Epidermal melanocyte (primary cell): ENCODE measurements at regions not wholly inside any gene's neighbourhood (a gene's known extent, or its start where the extent isn't known, plus 50 kb on each side); places are given as distances from the start of the nearest gene placed in this dataset.

Experiments
- DNase-seq: peaks from one replicate; pipeline ENCODE4 v3.0.0; 2011; ENCODE audit warnings: low spot score; ENCODE audit not compliant: insufficient read length

DNA sequence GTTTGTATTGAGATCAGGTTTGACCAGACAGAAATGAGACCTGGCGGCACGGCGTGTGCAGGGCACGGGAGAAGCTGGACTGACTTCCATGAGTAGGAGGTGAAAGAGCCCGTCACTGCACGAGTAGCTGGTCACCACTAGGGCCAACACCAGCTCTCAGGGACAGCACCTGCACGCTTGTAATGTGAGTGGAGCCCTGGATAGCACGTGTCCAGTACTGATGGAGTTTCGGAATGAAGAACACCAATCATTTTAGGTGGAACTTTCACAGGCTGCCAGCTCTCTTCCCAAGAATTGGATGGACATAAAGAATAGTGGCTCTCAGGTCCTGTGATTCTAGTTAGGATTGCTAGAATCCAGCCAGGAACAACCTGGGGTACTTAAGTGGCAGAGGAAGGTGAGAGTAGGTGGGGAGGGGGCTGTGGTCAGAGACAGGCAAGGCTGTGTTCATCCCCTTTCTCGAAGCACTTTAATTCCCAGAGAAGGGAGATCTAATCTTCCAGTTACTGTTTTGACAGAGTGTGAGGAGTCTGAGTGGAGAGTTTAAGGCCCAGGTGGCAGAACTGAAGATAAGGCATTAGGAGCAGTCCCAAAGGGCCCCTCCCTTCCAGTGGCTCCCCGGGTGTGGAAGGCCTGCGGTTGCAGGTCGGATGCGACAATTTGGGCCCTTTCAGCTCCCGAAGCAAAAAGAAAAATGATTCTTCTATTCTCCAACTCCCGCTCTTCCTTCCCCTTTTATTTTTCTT, 314.8 kb downstream of the QKI start:
- no peak for DNase-seq

DNA sequence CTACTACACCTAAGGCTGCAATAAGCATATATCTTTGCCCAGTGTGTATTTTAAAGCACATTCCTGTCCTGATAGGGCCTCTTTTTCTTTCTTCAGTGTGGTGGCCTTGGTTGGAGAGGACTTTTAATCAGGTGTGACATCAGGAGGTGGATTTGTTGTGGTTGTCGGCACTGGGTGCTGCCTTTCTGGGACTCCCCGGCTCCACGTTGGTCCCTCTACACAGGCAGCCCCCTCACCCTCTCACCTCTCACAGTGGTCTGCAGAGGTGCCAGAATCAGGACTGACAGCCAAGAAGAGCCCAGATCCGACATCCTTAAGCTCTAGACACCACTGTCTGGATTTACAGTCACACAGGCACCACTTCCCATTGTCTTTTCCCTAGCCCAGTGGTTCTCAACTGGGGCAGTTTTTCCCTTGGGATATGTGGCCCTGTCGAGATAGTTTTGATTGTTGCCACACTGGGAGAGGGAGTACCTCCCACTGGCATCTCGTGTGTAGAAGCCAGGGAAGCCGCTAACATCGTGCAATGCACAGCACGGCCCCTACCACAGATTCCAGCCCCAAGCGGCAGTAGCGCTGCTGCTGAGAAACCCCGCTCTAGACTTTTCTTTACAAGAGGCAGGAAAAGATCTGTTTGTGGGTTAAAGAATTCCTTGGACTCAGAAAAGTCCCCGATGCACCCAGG, 314.1 kb downstream of the QKI start:
- no peak for DNase-seq

DNA sequence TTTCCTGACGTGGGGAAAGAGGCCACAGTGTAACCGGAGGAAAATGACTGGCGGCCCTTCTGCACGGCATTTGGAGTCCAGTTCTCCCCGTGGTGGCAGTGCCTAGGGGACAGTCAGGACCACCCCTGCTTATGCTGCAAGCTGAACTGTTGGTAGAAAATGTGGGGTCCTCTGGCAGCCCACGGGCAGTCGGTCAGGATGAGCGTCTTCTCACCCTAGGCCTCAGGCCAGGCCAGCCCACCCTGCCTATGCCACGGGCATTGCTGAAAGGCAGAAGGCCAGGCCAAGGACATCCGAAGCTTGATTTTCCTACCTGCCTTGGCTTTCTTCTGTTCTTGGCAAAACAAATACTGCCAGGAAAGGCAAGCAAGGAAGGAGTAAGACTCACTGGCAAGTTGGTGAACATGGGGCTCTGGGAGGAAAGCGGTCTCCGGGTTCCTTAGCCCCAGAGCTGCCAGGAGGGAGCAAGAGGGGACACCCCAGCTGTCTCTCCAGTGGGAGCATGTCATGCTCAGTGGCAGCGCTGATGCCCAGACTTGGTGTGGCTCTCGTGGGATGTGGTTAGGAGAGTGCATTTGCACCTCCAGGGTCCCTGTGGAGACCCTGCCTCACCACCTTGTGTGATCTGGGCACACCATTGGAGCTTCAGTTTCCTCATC, 311.6 kb downstream of the QKI start:
- DNase-seq = no peak

DNA sequence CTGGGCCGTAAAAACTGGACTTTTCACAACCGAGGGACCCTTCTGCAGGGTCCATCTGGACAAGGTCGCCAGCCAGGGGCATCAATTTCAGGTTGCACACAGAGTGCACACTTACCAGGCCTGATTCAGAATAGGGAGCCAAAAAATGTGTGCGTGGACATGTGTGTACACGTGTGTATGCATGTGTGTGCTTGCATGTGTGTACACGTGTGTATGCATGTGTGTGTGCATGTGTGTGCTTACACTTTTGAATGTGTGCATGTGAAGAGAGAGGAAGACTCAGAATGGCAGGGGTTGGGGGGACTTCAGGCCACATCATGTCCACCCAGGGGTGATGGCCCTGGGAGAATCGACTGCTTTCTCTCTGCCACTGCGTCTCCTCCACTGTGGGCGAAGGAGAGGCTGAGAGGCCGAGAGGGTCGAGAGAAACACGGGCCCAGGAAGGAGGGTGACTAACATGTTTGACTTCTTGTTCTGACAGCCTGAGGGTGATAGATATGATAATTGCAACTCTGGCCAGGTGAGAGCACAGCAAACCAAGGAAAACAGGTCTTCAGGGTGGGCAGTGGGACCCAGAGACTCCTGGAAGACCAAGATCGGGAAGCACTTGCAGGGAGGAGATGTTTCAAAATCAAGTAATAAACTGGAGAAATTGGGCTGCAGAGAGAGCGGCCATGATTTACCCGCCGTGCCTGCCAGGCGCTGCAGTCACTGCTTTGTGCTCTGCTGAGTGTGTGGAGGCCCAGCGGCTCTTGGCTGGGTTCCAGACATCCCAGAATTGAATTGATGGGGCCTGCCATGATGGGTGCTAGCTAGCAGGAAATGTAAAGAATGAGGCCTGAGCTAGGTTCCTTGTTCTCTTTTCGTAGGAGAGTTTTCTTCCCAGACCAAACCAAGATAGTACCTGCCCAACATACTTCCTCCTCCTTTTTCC, 310.8 kb downstream of the QKI start:
- DNase-seq = no peak

DNA sequence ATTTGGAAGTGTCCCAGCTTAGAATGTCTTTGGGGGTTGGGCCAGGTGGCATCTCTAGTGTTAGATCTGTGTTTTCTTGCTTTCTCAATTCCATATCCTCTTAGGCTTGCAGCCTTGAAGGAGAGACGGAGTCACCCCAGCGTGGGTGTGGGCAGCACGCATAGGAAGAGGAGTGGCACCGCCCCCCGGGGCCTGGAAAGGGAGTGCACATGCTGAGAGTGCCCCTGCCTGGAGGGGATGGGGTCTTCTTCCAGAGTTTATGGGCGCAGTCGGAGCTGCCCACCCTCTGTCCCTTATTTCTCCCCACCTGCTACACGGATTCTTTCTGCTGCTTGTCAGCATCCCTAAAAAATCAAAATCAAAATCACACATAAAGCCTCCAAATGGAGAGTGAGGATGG, 309.7 kb downstream of the QKI start:
- no peak for DNase-seq

DNA sequence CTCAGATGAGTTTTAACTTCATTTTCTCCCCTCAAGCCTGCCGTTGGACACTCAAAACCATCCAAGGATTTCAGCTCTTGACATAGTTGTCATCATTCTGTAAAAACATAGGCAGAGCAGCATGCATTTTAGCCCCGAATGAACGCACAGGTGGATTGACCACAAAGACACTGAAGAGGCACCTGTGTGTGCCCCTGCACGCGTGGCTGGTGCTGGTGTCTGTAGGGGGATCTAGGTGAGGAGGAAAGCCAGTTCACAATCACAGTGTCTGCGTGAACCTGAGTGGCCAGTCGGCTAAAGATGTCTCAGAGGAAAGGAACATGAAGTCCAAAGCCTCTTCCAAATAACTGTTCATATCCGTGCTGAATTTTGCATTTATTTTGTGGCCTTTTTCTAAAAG, 309.2 kb downstream of the QKI start:
- no peak for DNase-seq

DNA sequence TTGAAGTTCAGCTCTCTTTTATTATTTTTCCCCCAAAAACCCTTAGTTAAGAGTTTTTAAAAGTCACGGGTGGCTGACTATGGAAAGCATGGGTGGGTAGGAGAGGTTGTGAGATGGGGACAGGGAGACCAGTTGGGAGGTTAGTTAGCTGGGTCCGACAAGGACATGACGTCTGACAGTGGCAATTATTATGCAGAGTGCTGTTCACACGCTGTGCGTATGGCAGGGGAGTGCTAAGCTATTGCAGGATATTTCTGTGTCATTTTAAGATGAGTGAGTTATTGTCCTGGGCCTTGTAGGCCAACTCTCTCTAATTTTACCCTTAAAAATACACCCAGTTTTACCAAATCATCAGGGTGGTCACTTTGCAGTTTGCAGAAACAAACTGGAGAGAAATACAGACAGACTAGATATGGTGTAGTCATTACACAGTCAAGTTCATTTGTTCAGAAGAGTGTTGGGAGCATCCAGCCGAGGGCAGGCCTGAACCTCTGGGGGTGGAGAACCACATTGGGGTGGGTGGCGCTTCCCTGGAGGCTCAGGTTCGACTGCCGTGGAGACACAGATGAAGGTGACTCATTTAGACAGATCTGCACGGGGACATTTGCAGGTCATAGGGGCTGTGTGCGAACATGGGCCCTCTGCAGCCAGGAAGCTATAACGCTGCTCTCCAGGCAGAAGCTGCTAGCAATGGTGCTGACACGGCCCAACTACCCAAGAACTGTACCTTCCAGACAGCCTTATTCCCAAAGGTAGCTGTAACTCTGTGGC, 307.6 kb downstream of the QKI start:
- DNase-seq = no peak

DNA sequence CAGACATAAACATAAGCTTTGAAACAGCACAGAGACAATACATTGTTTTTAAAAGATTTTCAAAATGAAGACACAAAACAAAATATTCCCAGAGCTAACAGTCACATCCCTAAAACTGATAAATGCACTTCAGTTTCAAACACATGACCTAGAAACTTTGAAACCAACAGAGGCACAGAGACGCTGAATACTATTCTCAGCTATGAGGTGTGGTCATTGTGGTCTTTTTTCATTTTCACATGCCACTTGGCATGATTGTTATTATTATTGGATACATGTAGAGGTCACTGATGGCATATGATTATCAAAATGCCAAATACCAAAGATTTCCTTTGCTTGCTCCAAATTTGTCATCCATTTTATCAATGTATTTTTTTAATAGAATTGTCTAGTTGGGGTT, 306.9 kb downstream of the QKI start:
- no peak for DNase-seq

DNA sequence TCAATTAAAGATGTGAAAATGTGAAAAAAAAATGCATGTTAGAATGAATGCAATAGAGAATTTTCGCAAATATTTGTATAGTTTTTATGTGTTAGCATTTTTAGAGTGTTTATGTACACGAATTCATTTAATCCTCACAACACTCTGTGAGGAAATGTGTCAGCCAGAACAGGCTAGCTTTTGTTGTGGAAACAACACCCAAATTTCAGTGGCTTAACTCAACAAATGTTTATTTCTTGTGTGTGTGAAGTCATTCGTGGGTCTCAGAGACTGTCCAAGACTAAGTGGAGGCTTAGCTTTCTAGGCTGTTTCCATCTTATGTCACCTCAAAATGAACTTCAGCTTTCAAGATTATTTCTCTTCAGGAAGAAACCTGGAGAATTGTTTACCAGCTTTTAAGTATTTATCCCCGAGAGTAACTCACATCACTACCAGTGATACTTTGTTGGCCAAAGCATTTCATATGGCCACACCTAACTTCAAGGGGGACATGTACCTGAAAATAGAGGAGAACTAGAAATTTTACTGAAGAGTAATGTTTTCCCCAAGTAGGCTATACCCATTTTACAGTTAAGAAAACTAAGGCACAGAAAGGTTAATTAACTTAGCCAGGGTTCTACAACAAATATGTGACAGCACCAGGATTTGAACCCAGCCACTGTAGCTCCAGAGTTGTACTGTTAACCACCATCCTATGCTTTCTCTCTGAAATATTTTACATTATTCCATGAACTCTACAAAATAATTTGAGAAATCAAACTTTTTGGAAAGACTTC, 306.1 kb downstream of the QKI start:
- no peak for DNase-seq

DNA sequence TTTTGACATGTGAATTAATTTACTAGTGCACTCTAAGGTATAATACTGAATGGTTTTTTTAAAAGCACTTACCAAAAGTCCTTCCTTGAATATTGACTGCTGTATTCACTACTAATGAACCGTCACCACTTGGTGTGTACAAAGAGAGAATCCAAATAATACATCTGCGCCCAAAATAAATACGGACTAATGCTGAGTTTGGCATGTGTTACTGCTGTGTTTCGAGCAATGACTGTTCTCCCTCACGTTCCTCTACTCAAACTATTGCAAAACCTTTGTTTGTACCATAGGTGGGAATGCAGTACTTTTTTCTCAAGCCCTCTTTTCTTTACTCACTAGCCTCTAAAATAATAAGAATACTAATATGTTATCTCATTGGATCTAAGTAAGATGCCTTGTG, 305.5 kb downstream of the QKI start:
- no peak for DNase-seq

DNA sequence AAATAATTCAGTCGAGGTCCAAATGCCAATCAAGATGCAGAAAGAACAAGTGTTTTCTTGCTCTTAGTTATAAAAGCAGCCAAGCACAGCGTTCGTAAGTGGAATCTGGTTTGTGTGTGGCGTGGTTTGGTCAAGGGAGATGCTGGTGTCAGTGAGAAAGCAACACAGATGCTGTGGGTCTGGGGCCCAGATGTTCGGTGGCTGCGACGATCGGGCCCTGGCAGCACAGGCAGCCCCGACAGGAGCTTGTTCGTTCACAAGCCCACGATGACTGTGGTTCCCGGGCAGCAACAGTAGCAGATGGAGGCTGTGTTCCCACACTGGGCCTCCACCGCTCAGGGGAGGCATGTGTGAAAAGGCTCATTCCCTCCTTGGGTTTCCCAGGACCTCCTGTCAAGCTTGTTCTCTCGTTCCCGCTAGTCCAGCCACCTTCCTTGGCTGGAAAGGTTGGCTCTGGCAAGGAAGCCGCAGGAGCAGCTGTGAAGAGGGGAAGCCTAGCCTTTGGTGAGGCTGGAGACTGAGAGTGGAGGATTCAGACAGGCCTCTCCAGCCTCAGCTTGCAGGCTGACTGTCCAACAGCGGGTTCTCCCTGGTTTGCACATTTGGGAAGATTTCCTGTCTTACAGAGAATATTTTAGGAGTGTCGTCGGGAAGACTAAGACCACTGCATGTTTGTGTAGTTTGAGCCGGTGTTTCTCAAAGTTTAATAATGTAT, 304.7 kb downstream of the QKI start:
- no peak for DNase-seq

DNA sequence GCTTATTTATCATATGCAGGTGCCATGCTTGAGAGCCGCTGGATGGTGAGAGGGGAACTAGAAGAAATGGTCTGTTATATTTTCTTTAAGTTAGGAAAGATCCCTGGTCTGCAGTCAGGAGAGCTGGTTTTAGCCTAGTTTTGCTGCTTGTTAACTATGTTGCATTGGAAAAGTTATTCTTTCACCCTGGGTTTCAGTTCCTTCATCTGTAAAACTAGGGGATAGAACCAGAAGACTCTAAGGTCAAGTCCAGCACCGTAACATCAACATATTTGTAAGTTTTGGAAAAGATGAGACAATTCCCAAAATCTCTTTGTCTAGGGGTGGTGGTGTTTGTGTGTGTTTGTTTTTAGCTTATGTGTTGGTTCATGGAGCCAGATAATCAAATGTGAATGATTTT, 304.0 kb downstream of the QKI start:
- no peak for DNase-seq

DNA sequence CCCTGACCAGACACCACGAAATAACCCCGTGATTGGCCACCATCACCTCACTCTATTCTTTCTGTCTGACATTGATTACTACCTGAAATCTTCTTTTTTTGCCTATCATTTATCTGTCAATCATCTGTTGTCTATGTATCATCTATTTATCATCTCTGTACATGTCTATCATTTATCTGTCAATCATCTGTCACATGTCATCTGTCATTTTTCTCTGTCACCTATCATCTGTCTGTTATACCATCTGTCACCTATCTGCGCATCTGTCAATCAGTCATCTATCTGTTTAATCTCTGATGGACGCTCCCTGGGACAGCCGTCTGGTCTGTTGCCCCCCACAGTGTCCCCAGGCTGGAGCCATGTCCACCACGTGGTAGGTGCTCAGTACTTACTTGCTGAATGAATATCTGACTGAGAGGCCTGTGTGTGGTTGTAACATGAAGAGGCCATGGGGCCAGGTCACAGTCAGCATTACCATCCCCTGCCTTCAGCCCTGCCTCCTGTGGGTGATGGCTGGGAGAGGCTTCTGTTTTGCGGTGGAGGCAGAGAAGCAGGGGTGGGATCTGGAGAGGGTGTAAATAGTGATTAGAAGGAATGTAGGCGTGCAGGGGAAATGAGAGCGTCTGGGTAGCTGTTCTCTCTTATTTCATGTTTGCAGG, 302.7 kb downstream of the QKI start:
- DNase-seq = no peak

DNA sequence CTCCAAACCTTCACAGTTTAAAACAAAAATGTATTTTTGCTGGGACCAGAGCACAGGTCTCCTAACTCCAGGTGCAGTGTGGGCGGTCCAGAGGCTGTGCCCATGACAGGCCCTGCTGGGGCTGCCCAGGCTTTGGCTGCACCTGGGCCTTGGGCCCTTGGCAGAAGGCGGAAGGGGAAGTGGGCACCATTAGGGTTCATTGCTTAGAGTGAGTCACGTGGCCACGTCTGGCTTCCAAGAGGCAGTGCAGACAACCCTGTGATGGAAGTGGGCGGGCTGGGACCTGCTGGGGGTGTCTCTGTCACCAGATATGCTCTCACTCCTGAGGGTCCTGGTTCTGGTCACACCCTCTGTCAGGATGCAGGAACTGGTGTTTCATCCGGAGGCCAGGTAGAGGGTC, 302.2 kb downstream of the QKI start:
- no peak for DNase-seq

DNA sequence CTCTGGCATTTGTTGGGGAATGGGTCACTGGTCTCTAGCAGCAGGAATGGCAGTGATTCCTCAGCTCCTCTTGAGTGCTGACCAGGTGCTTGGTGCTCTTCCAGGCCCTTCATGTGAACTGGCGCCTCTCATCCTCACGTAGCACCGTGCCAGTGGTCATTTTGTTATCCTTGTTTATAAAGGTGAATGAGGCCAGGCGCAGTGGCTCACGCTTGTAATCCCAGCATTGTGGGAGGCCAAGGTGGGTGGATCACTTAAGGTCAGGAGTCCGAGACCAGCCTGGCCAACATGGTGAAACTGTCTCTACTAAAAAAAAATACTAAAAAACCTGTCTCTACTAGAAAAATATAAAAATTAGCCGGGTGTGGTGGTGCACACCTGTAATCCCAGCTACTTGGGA, 301.3 kb downstream of the QKI start:
- no peak for DNase-seq

DNA sequence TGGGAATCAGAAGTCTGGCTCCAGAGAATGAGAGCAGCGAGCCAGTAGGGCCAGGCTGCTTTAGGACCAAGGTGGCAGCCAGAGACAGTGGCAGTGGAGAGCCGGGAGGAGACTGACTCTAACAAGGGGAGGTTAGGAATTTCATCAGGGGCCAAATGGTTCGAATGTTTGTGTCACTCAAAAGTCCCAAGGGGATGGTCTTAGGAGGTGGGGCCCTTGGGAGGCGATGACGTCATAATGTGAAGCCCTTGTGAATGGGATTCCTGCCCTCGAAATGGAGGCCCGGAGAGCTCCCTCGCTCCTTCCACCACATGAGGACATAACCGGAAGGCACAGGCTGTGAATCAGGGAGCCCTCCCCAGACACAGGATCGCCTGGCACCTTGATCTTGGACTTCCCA, 299.7 kb downstream of the QKI start:
- DNase-seq = no peak

DNA sequence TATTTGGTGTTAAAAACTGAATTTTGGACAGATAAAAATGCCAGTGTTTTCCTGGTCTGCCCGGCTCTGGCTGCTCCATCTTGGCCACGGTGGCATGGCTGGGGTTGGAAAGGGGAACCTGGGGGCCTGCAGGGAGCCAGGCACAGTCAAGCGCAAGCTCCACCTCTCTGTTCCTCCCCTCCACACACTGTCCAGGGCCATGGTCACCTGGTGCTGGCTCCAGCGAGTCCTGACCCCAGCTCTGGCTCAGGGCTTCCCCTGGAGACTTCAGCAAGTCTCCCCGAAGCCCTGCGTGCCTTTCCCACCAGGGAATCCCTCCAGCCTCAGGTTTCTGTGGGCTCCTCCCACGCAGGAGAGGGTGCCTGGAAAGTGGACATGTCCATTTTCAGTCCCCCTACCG, 298.5 kb downstream of the QKI start:
- no peak for DNase-seq

DNA sequence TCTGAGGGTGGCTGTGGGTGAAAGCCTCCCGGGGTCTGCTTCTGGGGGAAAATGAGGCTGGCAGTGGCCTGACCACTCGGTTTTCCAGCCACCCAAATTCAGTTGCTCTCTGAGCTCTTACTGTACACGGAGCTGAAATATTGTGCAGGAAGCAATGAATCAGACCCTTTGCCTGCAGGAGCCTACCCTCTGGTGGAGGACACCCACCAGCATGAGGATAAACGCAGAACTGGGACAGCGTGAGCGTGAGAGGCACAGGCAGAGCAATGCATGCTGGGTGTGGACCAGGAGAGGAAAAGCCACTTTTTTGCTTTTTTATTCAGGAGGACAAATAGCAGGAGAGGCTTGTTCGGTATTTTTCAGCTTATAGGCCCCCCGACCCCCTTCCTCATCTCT, 298.0 kb downstream of the QKI start:
- no peak for DNase-seq
